ENCODE measurements at regions not wholly inside any gene's neighbourhood (a gene's known extent, or its start where the extent isn't known, plus 50 kb on each side); places are given as distances from the start of the nearest gene placed in this dataset.
"Not testable (repeated sequence)": the region's sequence is repeated elsewhere in the genome, so short reads cannot be mapped to it uniquely, and the experiment has no call there.

GRCh38 chr5:56659971-56660370, 155.4 kb upstream of the MAP3K1 start:
- no peak for DNase-seq (ENCODE audit: low read depth in 3 of 3)

GRCh38 chr5:56658972-56659371, 156.4 kb upstream of the MAP3K1 start:
- no peak for DNase-seq (ENCODE audit: low read depth in 3 of 3)

GRCh38 chr5:56656846-56657726, 158.3 kb upstream of the MAP3K1 start:
- DNase-seq (ENCODE audit: low read depth in 3 of 3): no peak

GRCh38 chr5:56651893-56652292, 163.5 kb upstream of the MAP3K1 start:
- no peak for DNase-seq (ENCODE audit: low read depth in 3 of 3)

GRCh38 chr5:56650386-56650785, 165.0 kb upstream of the MAP3K1 start:
- no peak for DNase-seq (ENCODE audit: low read depth in 3 of 3)

GRCh38 chr5:56649569-56649968, 165.8 kb upstream of the MAP3K1 start:
- no peak for DNase-seq (ENCODE audit: low read depth in 3 of 3)

- DNase-seq (ENCODE audit: low read depth in 3 of 3): no peak
Measured at GRCh38 chr5:56648460-56649034, 166.8 kb upstream of the MAP3K1 start.

GRCh38 chr5:56647099-56647850, 168.1 kb upstream of the MAP3K1 start:
- DNase-seq (ENCODE audit: low read depth in 3 of 3): no peak

- DNase-seq (ENCODE audit: low read depth in 3 of 3): no peak
Measured at GRCh38 chr5:56641635-56642260, 173.6 kb upstream of the MAP3K1 start.

GRCh38 chr5:56640763-56641406, 174.5 kb upstream of the MAP3K1 start:
- DNase-seq (ENCODE audit: low read depth in 3 of 3): no peak

GRCh38 chr5:56639476-56639875, 175.9 kb upstream of the MAP3K1 start:
- DNase-seq (ENCODE audit: low read depth in 3 of 3): no peak

- DNase-seq (ENCODE audit: low read depth in 3 of 3): no peak
Measured at GRCh38 chr5:56638768-56639238, 176.5 kb upstream of the MAP3K1 start.

GRCh38 chr5:56638061-56638621, 177.2 kb upstream of the MAP3K1 start:
- DNase-seq (ENCODE audit: low read depth in 3 of 3): no peak

- no peak for DNase-seq (ENCODE audit: low read depth in 3 of 3)
Measured at GRCh38 chr5:56637321-56637920, 177.9 kb upstream of the MAP3K1 start.

- DNase-seq (ENCODE audit: low read depth in 3 of 3): no peak
Measured at GRCh38 chr5:56633950-56634349, 181.4 kb upstream of the MAP3K1 start.

- DNase-seq (ENCODE audit: low read depth in 3 of 3): no peak
Measured at GRCh38 chr5:56632939-56633338, 182.4 kb upstream of the MAP3K1 start.

GRCh38 chr5:56632199-56632598, 183.2 kb upstream of the MAP3K1 start:
- no peak for DNase-seq (ENCODE audit: low read depth in 3 of 3)

GRCh38 chr5:56631719-56632118, 183.6 kb upstream of the MAP3K1 start:
- no peak for DNase-seq (ENCODE audit: low read depth in 3 of 3)

GRCh38 chr5:56628616-56629015, 186.7 kb upstream of the MAP3K1 start:
- not testable (repeated sequence) for DNase-seq (ENCODE audit: low read depth in 3 of 3)

- DNase-seq (ENCODE audit: low read depth in 3 of 3): no peak
Measured at GRCh38 chr5:56625541-56625940, 189.8 kb upstream of the MAP3K1 start.

GRCh38 chr5:56624751-56625150, 190.6 kb upstream of the MAP3K1 start:
- DNase-seq (ENCODE audit: low read depth in 3 of 3): no peak

Data from stimulated activated CD4-positive, alpha-beta T cell treated with anti-CD3 and anti-CD28 coated beads, TNF-alpha, amount 100 ng/mL, for 4 hours (primary cell).